ENCODE measurements at regions not wholly inside any gene's neighbourhood (a gene's known extent, or its start where the extent isn't known, plus 50 kb on each side); places are given as distances from the start of the nearest gene placed in this dataset.

DNA sequence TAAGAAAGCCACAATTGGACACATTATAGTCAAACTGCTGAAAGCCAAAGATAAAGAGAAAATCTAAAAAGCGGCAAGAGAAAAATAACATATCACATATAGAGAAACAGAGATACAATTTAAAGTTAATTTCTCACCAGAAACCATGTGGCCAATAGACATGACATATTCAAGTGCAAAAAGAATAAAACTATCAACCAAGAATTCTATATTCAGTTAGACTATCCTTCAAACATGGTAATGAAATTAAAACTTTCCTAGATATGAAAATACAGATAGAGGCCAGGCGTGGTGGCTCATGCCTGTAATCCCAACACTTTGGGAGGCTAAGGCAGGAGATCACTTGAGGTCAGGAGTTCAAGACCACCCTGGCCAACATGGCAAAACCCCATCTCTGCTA, 129.1 kb upstream of the RNF32 start:
- TF ChIP-seq, protein P1, sequence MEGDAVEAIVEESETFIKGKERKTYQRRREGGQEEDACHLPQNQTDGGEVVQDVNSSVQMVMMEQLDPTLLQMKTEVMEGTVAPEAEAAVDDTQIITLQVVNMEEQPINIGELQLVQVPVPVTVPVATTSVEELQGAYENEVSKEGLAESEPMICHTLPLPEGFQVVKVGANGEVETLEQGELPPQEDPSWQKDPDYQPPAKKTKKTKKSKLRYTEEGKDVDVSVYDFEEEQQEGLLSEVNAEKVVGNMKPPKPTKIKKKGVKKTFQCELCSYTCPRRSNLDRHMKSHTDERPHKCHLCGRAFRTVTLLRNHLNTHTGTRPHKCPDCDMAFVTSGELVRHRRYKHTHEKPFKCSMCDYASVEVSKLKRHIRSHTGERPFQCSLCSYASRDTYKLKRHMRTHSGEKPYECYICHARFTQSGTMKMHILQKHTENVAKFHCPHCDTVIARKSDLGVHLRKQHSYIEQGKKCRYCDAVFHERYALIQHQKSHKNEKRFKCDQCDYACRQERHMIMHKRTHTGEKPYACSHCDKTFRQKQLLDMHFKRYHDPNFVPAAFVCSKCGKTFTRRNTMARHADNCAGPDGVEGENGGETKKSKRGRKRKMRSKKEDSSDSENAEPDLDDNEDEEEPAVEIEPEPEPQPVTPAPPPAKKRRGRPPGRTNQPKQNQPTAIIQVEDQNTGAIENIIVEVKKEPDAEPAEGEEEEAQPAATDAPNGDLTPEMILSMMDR (IDR thresholded peaks at IDR 0.05 in 8 of 11, conservative IDR thresholded peaks at IDR 0.05 in 3 of 11), result no peak
- TF ChIP-seq POLR2AphosphoS5 (IDR thresholded peaks at IDR 0.05), result no peak
